Heart left ventricle (tissue), 16 donors: ENCODE measurements at regions not wholly inside any gene's neighbourhood (a gene's known extent, or its start where the extent isn't known, plus 50 kb on each side); places are given as distances from the start of the nearest gene placed in this dataset.

Source experiments
- ATAC-seq, 4 donors: fragments of 200-7000 bp; cut with Tn5 transposase; one replicate each; pipeline ENCODE4 v1.9.1; 2020 to 2022; ENCODE audit warnings: moderate library complexity in 4 of 4, mild to moderate bottlenecking in 3 of 4, moderate number of reproducible peaks in 1 of 4
- DNase-seq, 5 donors: peaks; one replicate each; pipeline ENCODE4 v3.0.0-alpha.2; 2020
- H3K27ac ChIP-seq, 12 donors: fragments of 200-600 bp; sonication (generic) in 4 of 12; one replicate each; pipeline versions ENCODE4 v1.5.0 to v1.8.0; 2016 to 2022; ENCODE audit warnings: mild to moderate bottlenecking in 2 of 12
- H3K27me3 ChIP-seq, 9 donors: fragments of 200-600 bp; sonication (generic) in 2 of 9; one replicate each; pipeline versions ENCODE4 v1.5.1 to v1.8.0; 2016 to 2022; ENCODE audit warnings: mild to moderate bottlenecking in 3 of 9
- H3K36me3 ChIP-seq, 9 donors: fragments of 200-600 bp; sonication (generic) in 2 of 9; one replicate each; pipeline versions ENCODE4 v1.5.0 to v1.8.0; 2018 to 2022; ENCODE audit warnings: mild to moderate bottlenecking in 2 of 9
- H3K4me1 ChIP-seq, 12 donors: fragments of 200-600 bp; sonication (generic) in 4 of 12; one replicate each; pipeline versions ENCODE4 v1.5.0 to v1.8.0; 2016 to 2022; ENCODE audit warnings: mild to moderate bottlenecking in 3 of 12
- H3K4me3 ChIP-seq, 12 donors: fragments of 200-600 bp; sonication (generic) in 4 of 12; one replicate each; pipeline versions ENCODE4 v1.5.0 to v1.8.0; 2017 to 2022; ENCODE audit warnings: mild to moderate bottlenecking in 9 of 12, moderate library complexity in 4 of 12
- H3K9me3 ChIP-seq, 12 donors: fragments of 200-600 bp; sonication (generic) in 4 of 12; one replicate each; pipeline versions ENCODE4 v1.5.0 to v1.8.0; 2016 to 2022; ENCODE audit warnings: mild to moderate bottlenecking in 1 of 12
- POLR2A ChIP-seq, 2 donors: fragments of 450-650 bp; IDR thresholded peaks; one replicate each; pipeline ENCODE4 v1.6.1; 2017; ENCODE audit warnings: antibody characterized with exemption in 2 of 2, mild to moderate bottlenecking in 2 of 2, moderate library complexity in 2 of 2
- WGBS, 4 donors: extraction: QIAGEN DNeasy Blood & Tissue Kit in 2 of 4; methylation state at CpG; one replicate each; pipeline versions ENCODE4 v1.1.5 to v1.1.7; 2013 to 2018; 5-methylcytosine and 5-hydroxymethylcytosine counted together
- intact Hi-C, 10 donors: fragments of 100-400 bp; cut with DNase I; formaldehyde crosslinking; loops; one replicate each; pipeline versions ENCODE4 v1.11.1 to v1.14.2; 2022
- TF ChIP-seq, protein P1 (sequence below), 12 donors: fragments of 200-600 bp; sonication (generic) in 4 of 12; IDR thresholded peaks; one replicate each; pipeline versions ENCODE4 v1.5.0 to v1.8.0; 2018 to 2022; ENCODE audit warnings: antibody characterized with exemption in 12 of 12, mild to moderate bottlenecking in 5 of 12
- donor health status: ischemic (EF 13 %, LVEDD 7.1; RV severe dilation, severe dysfunction).
- donor health status: healthy with polysubstance abuse.
- donor health status: DM: no; HTN: yes; CAD: no.
- donor health status: DM: no; HTN: no; CAD: no.
- donor health status: ischemic (EF 25% LVEDD 6.9; RV normal size, moderate dysfunction).
- donor health status: ischemic (EF 25% LVEDD 5.7; RV mildly dilated, moderate dysfunction).
- donor health status: healthy.
- donor health status: DM: yes; HTN: yes; CAD: no.
- donor health status: ischemic (EF 35%, LVEDD 5.7; RV mildly dilated, moderate dysfunction).
- donor health status: nonischemic (EF 11% LVEDD 7.7; RV severe dilation, severe dysfunction).
- donor health status: DM: yes; HTN: yes; CAD: no.
- donor health status: PGD.
- donor health status: ischemic (EF 29% LVEDD 5.4; RV normal size, mild dysfunction).
- donor health status: nonischemic (EF 23%, LVEDD 6.1; RV moderate dilation, normal function).

- ATAC-seq, result no peak
- intact Hi-C loops, result loop anchor here (2.0 to 10.0 kb wide), 8 partner anchors 37 to 468 kb away; partner anchors contain the start of gene ZFP36L2 (in 4 of the 10)
- Histone ChIP-seq H3K4me1 (peaks cover 0 to 31% (median 20%) of the 10 kb centered on the region in 12 donors), H3K36me3 (no peaks in the 10 kb centered on the region), H3K4me3 (no peak overlapping the region), H3K27me3 (no peaks in the 10 kb centered on the region), H3K9me3 (peaks cover 0 to 16% (median 2%) of the 10 kb centered on the region in 12 donors), H3K27ac (peak overlapping the region; percentile 71 to 87 (median 74))
- WGBS, 4 donors, result 93 to 99% (median 95%) methylated on average over 7 of the region's 7 CpGs
- TF ChIP-seq POLR2A (IDR thresholded peaks at IDR 0.05), result no peak
- TF ChIP-seq, protein P1, sequence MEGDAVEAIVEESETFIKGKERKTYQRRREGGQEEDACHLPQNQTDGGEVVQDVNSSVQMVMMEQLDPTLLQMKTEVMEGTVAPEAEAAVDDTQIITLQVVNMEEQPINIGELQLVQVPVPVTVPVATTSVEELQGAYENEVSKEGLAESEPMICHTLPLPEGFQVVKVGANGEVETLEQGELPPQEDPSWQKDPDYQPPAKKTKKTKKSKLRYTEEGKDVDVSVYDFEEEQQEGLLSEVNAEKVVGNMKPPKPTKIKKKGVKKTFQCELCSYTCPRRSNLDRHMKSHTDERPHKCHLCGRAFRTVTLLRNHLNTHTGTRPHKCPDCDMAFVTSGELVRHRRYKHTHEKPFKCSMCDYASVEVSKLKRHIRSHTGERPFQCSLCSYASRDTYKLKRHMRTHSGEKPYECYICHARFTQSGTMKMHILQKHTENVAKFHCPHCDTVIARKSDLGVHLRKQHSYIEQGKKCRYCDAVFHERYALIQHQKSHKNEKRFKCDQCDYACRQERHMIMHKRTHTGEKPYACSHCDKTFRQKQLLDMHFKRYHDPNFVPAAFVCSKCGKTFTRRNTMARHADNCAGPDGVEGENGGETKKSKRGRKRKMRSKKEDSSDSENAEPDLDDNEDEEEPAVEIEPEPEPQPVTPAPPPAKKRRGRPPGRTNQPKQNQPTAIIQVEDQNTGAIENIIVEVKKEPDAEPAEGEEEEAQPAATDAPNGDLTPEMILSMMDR (IDR thresholded peaks at IDR 0.05), result no peak
- no peak for DNase-seq
Measured at GRCh38 chr2:43019536-43020183, 206.7 kb downstream of the ZFP36L2 start.

GRCh38 chr2:43019025-43019367, 207.4 kb downstream of the ZFP36L2 start:
- 58 to 73% (median 66%) methylated on average over 5 of the region's 5 CpGs for WGBS, 4 donors
- ATAC-seq, result peak; percentile 30 to 75 (median 38)
- TF ChIP-seq, protein P1 (IDR thresholded peaks at IDR 0.05), result no peak
- no peak for TF ChIP-seq POLR2A (IDR thresholded peaks at IDR 0.05)

GRCh38 chr2:43018179-43019024, 208.0 kb downstream of the ZFP36L2 start:
- ATAC-seq (peak; percentile 50 to 95 (median 87)), DNase-seq (peak; percentile 73 to 91 (median 87))
- Histone ChIP-seq H3K27me3 (no peaks in the 10 kb centered on the region), H3K4me1 (peaks cover 0 to 30% (median 15%) of the 10 kb centered on the region in 12 donors), H3K27ac (peak overlapping the region; percentile 71 to 89 (median 76)), H3K9me3 (peaks cover 0 to 16% (median 2%) of the 10 kb centered on the region in 12 donors), H3K4me3 (no peak overlapping the region), H3K36me3 (no peaks in the 10 kb centered on the region)
- WGBS, 4 donors, result 66 to 71% (median 69%) methylated on average over 11 of the region's 11 CpGs
- intact Hi-C loops, result loop anchor here in 2 of 10 donors (2.0 to 5.0 kb wide), 2 partner anchors 36 to 190 kb away; no protein-coding TSS in a partner anchor
- TF ChIP-seq, protein P1 (IDR thresholded peaks at IDR 0.05), result no peak

More at GRCh38 chr2:43019025-43019367, 207.4 kb downstream of the ZFP36L2 start:
- H3K4me3 ChIP-seq, result no peak overlapping the region
- DNase-seq, result peak in 1 of 5 donors; percentile 37
- peaks cover 0 to 16% (median 2%) of the 10 kb centered on the region in 12 donors for H3K9me3 ChIP-seq
- intact Hi-C loops, result loop anchor here in 2 of 10 donors (2.0 to 5.0 kb wide), 2 partner anchors 37 to 190 kb away; no protein-coding TSS in a partner anchor
- H3K4me1 ChIP-seq, result peaks cover 0 to 25% (median 15%) of the 10 kb centered on the region in 12 donors
- H3K27ac ChIP-seq, result peak overlapping the region; percentile 71 to 89 (median 76)
- H3K36me3 ChIP-seq, result no peaks in the 10 kb centered on the region
- no peaks in the 10 kb centered on the region for H3K27me3 ChIP-seq
